C4-2B (cell line): ENCODE measurements at regions not wholly inside any gene's neighbourhood (a gene's known extent, or its start where the extent isn't known, plus 50 kb on each side); places are given as distances from the start of the nearest gene placed in this dataset.

Experiments used
- H3K27ac ChIP-seq: fragments of 450-650 bp; 2 replicates; pipeline ENCODE4 v1.5.1; 2017
- ZFX ChIP-seq: fragments of 450-650 bp; IDR thresholded peaks from 2 replicates; pipeline ENCODE4 v1.6.1; 2017
- TF ChIP-seq, protein P1 (sequence below): fragments of 450-650 bp; conservative IDR thresholded peaks from 2 replicates; pipeline ENCODE4 v1.5.1; 2017; ENCODE audit warnings: mild to moderate bottlenecking

DNA sequence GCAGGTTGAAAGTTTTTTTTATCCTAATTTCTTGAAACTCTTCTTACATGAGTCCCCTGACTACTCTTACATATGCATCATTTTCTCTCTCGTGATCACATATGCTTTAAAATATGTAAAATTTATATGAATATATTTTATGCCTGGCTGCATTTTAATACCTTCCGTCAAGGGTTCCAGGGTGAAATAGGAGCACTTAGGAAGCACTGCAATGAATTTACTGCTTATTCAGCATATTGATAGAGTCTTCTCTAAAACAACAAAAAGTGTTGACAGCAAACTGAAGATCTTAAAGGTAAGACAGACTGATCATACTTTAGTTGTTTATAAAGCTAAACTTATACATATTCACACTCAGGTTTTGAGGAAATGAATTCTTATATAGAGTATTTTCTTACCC, 1191.6 kb upstream of the CRIM1 start:
- no peak overlapping the region for H3K27ac ChIP-seq
- TF ChIP-seq, protein P1, sequence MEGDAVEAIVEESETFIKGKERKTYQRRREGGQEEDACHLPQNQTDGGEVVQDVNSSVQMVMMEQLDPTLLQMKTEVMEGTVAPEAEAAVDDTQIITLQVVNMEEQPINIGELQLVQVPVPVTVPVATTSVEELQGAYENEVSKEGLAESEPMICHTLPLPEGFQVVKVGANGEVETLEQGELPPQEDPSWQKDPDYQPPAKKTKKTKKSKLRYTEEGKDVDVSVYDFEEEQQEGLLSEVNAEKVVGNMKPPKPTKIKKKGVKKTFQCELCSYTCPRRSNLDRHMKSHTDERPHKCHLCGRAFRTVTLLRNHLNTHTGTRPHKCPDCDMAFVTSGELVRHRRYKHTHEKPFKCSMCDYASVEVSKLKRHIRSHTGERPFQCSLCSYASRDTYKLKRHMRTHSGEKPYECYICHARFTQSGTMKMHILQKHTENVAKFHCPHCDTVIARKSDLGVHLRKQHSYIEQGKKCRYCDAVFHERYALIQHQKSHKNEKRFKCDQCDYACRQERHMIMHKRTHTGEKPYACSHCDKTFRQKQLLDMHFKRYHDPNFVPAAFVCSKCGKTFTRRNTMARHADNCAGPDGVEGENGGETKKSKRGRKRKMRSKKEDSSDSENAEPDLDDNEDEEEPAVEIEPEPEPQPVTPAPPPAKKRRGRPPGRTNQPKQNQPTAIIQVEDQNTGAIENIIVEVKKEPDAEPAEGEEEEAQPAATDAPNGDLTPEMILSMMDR, result no peak
- no peak for TF ChIP-seq ZFX

DNA sequence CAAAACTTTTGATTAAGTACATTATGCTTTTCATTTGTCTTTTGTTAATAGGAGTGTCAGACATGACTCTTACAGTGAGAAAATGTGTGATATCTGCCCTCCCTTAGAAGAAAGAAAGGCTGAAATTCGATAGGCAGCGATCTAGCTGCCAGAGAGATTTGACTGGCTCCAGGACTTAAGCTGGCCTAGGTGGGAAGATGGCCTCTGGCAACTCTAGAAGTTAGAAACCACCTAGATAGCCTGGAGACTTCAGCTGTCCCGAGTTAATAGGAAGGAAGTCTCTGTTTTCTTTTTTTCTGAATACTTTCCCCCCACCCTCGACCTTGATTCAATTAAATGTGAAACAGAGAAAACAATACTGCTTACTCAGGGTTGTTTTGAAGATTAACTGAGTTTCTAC, 1194.7 kb upstream of the CRIM1 start:
- TF ChIP-seq, protein P1, result no peak
- no peak for TF ChIP-seq ZFX
- no peak overlapping the region for H3K27ac ChIP-seq

GRCh38 chr2:35125871-35126270, 1229.7 kb upstream of the CRIM1 start:
- no peak overlapping the region for H3K27ac ChIP-seq
- TF ChIP-seq, protein P1, result no peak
- no peak for TF ChIP-seq ZFX

GRCh38 chr2:35125278-35125677, 1230.3 kb upstream of the CRIM1 start:
- no peak overlapping the region for H3K27ac ChIP-seq
- TF ChIP-seq, protein P1, result no peak
- no peak for TF ChIP-seq ZFX

DNA sequence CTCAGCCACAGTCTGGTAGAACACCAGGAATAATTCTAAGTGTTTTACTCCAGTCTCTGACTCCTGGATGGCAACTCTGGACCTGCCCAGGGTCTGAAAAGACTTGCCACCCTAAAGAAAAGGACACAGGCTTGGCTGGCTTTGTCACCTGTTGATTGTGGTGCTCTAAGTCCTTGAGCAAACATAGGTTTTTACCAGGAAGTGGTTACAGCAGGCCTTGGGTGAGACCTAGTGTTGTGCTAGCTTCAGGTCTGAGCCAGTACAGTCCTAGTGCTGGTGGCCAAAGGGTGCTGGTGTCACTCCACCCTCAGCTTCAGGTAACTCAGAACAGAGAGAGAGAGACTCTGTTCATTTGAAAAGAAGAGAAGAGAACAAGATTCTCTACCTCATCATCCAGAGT, 1239.4 kb upstream of the CRIM1 start:
- no peak for TF ChIP-seq ZFX
- TF ChIP-seq, protein P1, result no peak
- no peak overlapping the region for H3K27ac ChIP-seq

GRCh38 chr2:35114765-35115164, 1240.8 kb upstream of the CRIM1 start:
- H3K27ac ChIP-seq, result no peak overlapping the region
- TF ChIP-seq, protein P1, result peak; percentile 33
- no peak for TF ChIP-seq ZFX

GRCh38 chr2:35112367-35112766, 1243.2 kb upstream of the CRIM1 start:
- peak overlapping the region; percentile 41; the same call in 1 of the 2 replicates for H3K27ac ChIP-seq

GRCh38 chr2:35104309-35104708, 1251.3 kb upstream of the CRIM1 start:
- no peak overlapping the region for H3K27ac ChIP-seq
- TF ChIP-seq, protein P1, result no peak
- TF ChIP-seq ZFX, result no peak
